Left ventricle myocardium inferior (tissue), 1 donor: ENCODE measurements at regions not wholly inside any gene's neighbourhood (a gene's known extent, or its start where the extent isn't known, plus 50 kb on each side); places are given as distances from the start of the nearest gene placed in this dataset.
A peak's percentile ranks its signal among the peaks of the same experiment; 100 is the strongest.

Source experiments
- DNase-seq: peaks from one replicate; pipeline ENCODE4 v3.0.0-alpha.2; 2020
- H3K27ac ChIP-seq: fragments of 200-600 bp; replicated peaks from 2 replicates; pipeline ENCODE4 v1.8.0; 2021
- H3K27me3 ChIP-seq: fragments of 200-600 bp; 2 replicates; pipeline ENCODE4 v1.8.0; 2021; ENCODE audit warnings: low read depth
- H3K36me3 ChIP-seq: fragments of 200-600 bp; 2 replicates; pipeline ENCODE4 v1.8.0; 2021
- H3K4me1 ChIP-seq: fragments of 200-600 bp; 2 replicates; pipeline ENCODE4 v1.8.0; 2021
- H3K4me3 ChIP-seq: fragments of 200-600 bp; 2 replicates; pipeline ENCODE4 v1.8.0; 2021; ENCODE audit warnings: mild to moderate bottlenecking, moderate library complexity
- H3K9me3 ChIP-seq: fragments of 200-600 bp; replicated peaks from 2 replicates; pipeline ENCODE4 v1.8.0; 2021
- CTCF ChIP-seq: fragments of 200-600 bp; IDR thresholded peaks from 2 replicates; pipeline ENCODE4 v1.8.0; 2021; ENCODE audit warnings: antibody characterized with exemption, mild to moderate bottlenecking, borderline replicate concordance
- intact Hi-C: fragments of 100-400 bp; cut with micrococcal nuclease; formaldehyde crosslinking; loops from one replicate; pipeline ENCODE4 v1.11.0; 2022
- donor health status: DM: no; HTN: yes; CAD: no; lungs with severe emphysema.

- H3K4me3 ChIP-seq = no peak overlapping the region
- H3K27me3 ChIP-seq = no peaks in the 10 kb centered on the region
- H3K36me3 ChIP-seq = no peaks in the 10 kb centered on the region
- no peak for TF ChIP-seq CTCF
- H3K4me1 ChIP-seq = no peaks in the 10 kb centered on the region
- no peak for DNase-seq
- H3K9me3 ChIP-seq = peaks cover 8% of the 10 kb centered on the region
- H3K27ac ChIP-seq = no peak overlapping the region
- intact Hi-C loops = loop anchor here (10.0 kb wide), 1 partner anchor 467 kb away; the partner anchor contains the start of gene CXCL12
Measured at GRCh38 chr10:44851881-44852280, 59.3 kb upstream of the TMEM72 start.

GRCh38 chr10:44853148-44853734 is 57.9 kb upstream of the TMEM72 start:
- Histone ChIP-seq H3K27me3 (no peaks in the 10 kb centered on the region), H3K27ac (no peak overlapping the region), H3K36me3 (no peaks in the 10 kb centered on the region), H3K9me3 (peaks cover 8% of the 10 kb centered on the region), H3K4me3 (no peak overlapping the region), H3K4me1 (peaks cover 3% of the 10 kb centered on the region)
- intact Hi-C loops = loop anchor here (10.0 kb wide), 1 partner anchor 468 kb away; the partner anchor contains the start of gene CXCL12
- DNase-seq = no peak
- TF ChIP-seq CTCF = peak; percentile 35

GRCh38 chr10:44853796-44854195 is 57.3 kb upstream of the TMEM72 start:
- H3K4me1 ChIP-seq = peaks cover 3% of the 10 kb centered on the region
- intact Hi-C loops = loop anchor here (10.0 kb wide), 1 partner anchor 469 kb away; the partner anchor contains the start of gene CXCL12
- no peak overlapping the region for H3K27ac ChIP-seq
- H3K9me3 ChIP-seq = peaks cover 4% of the 10 kb centered on the region
- no peaks in the 10 kb centered on the region for H3K36me3 ChIP-seq
- no peak for TF ChIP-seq CTCF
- no peak for DNase-seq
- no peaks in the 10 kb centered on the region for H3K27me3 ChIP-seq
- H3K4me3 ChIP-seq = no peak overlapping the region

- DNase-seq = no peak
- no peak for TF ChIP-seq CTCF
- no peaks in the 10 kb centered on the region for H3K9me3 ChIP-seq
- H3K27ac ChIP-seq = no peak overlapping the region
- H3K4me1 ChIP-seq = peaks cover 3% of the 10 kb centered on the region
- H3K4me3 ChIP-seq = no peak overlapping the region
- intact Hi-C loops = loop anchor here (10.0 kb wide), 1 partner anchor 470 kb away; the partner anchor contains the start of gene CXCL12
- no peaks in the 10 kb centered on the region for H3K36me3 ChIP-seq
- H3K27me3 ChIP-seq = no peaks in the 10 kb centered on the region
Measured at GRCh38 chr10:44854693-44855350, 56.3 kb upstream of the TMEM72 start.

- Histone ChIP-seq H3K4me3 (no peak overlapping the region), H3K36me3 (no peaks in the 10 kb centered on the region), H3K4me1 (peaks cover 10% of the 10 kb centered on the region), H3K27me3 (peaks cover 10% of the 10 kb centered on the region), H3K27ac (no peak overlapping the region), H3K9me3 (no peaks in the 10 kb centered on the region)
- TF ChIP-seq CTCF = no peak
- no peak for DNase-seq
- intact Hi-C loops = loop anchor here (10.0 kb wide), 1 partner anchor 472 kb away; the partner anchor contains the start of gene CXCL12
Measured at GRCh38 chr10:44856696-44857095, 54.4 kb upstream of the TMEM72 start.
